Right lung (tissue), 2 donors: ENCODE measurements at regions not wholly inside any gene's neighbourhood (a gene's known extent, or its start where the extent isn't known, plus 50 kb on each side); places are given as distances from the start of the nearest gene placed in this dataset.
"Not testable (repeated sequence)": the region's sequence is repeated elsewhere in the genome, so short reads cannot be mapped to it uniquely, and the experiment has no call there.

Experiments
- DNase-seq, 2 donors: peaks; one replicate each; pipeline ENCODE4 v3.0.0-alpha.2; 2013

DNA sequence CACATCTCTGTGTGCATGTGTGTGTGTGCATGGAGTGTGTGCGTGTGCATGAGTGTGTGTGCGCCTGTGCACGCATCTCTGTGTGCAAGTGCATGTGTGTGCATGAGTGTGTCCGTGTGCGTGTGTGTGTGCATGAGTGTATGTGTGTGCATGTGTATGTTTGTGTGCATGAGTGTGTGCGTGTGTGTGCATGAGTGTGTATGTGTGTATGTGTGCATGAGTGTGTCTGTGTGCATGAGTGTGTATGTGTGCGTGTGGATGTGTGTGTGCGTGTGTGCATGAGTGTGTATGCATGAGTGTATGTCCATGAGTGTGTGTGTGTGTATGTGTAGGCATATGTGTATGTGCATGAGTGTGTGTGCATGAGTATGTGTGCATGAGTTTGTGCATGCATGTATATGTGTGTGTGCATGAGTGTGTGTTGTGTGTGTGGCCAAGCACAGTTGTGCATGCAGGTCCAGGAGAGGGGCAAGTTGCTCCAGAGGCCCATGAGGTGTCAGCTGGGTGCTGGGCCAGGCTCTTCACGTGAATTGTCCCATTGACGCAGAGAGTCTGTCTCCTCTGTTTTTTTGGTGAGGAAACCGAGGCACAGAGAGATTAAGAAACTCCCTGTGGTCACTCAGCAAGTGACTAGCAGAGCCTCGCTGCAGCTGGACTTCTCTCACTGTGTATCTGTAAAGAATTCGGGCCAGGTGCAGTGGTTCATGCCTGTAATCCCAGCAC lies 75.5 kb downstream of the ASB1 start:
- DNase-seq, result no peak

DNA sequence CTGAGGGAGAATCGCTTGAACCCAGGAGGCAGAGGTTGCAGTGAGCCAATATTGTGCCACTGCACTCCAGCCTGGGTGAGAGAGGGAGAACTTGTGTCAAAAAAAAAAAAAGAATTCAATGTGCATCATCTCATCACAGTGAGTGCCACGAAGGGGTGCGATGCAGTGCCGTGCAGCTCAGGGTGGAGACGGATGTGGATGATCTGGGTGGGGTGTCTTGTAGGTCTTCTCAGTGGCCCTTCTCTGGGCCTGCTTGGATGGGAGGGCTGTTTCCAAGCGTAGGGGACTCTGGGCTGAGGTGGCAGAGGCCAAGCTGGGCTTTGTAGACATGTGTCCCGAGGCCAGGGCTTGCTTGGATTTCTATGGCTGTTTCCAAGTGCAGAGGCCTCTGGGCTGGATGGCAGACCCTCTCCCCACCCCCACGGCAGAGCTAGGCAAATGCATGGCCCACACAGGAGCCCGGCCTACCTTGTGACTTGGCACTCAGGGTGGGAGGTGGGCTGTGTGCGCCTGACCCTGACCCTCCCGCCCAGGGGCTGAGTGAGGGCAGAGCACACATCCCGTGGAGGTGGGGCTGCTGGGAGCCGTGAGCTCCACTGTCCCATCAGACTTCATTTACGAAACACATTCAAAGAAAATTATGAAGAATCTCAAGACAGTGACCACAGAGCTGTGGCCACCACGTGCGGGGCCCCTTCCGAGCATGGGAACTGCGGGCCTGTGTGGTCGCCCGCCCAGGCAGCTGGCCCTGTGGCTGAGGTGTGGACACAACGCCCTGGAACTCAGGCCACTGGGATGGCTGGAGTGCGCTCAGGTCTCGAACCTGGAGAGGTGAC lies 76.4 kb downstream of the ASB1 start:
- DNase-seq, result no peak

DNA sequence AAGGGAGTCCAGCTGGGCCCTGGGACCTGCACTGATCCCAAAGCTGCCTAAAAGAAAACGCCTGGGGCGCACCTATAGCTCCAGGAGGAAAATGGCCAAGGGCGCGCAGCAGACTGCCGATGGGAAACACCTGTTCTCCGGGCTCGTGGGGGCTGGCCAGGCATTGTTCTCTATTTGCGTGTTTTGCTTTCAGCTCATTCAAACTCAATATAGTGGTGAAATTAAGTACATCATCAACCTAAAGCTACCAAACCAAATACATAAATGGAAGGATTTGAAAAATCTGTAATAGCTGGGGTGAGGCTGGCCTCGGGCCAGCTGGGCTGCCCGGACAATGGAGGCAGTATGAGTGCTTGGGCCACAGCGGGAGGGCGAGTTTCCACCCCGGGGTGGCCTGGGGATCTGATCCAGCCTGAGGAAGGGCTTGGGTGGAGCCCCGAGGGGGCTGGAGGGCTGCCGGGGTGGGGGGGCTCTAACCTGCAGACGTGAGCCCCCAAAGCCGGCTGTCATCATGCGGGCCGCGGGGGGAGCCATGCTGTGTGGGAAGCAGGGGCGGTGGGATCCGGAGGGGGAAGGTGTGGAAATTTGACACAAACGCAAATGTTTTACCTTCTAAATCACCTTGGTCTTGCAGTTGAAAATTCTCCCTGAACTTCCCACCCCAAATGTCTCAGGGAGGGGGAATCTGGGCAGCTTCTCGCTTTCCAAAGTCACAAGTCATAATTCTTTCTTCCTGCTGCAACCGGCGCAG lies 77.6 kb downstream of the ASB1 start:
- DNase-seq, result no peak

DNA sequence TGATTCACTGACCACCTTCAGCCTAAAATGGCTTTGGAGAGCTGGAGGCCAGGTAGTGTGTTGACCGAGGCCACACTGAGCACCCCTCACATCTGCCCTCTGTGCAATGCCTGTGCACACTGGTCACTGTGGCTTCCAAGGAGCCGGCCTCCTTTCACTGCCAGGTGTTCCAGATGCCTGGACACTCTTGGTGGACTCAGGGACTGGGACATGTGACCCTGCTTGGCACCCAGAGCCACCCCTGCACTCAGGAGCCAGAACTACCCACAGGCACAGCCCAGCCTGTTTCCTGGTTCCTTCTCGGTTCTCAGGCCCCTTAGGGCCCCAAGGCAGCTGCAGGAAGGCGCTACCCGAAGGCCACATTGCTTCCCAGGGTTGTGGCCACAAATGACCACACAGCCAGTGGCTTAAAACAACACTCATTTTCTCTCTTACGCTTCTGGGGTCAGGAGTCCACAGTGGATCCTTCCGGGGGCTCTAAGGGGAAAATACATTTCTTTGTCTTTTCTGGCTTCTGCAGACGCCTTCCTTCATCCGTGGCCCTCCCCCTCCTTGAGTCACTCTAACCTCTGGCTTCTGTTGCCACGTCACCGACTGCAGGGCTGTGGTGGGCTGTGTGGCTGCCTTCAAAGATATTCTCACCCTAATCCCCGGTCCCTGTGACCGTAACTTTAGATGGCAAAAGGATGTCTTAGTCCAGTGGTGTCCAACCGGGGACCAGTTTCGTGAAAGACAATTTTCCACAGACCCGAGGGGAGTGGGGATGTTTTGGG lies 78.6 kb downstream of the ASB1 start:
- DNase-seq, result no peak

DNA sequence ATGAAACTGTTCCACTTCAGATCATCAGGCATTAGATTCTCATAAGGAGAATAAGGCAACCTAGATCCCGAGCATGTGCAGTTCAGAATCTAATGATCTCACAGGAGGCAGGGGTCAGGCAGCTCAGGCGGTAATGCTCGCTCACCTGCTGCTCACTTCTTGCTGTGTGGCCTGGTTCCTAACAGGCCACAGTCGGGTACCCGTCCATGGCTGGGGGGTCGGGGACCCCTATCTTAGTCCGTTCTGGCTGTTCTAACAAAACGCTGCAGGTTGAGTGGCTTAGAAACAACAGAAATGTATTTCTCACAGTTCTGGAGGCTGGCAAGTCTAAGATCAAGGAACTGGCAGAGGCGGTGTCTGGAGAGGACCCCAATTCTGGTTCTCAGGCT lies 79.2 kb downstream of the ASB1 start:
- no peak for DNase-seq

DNA sequence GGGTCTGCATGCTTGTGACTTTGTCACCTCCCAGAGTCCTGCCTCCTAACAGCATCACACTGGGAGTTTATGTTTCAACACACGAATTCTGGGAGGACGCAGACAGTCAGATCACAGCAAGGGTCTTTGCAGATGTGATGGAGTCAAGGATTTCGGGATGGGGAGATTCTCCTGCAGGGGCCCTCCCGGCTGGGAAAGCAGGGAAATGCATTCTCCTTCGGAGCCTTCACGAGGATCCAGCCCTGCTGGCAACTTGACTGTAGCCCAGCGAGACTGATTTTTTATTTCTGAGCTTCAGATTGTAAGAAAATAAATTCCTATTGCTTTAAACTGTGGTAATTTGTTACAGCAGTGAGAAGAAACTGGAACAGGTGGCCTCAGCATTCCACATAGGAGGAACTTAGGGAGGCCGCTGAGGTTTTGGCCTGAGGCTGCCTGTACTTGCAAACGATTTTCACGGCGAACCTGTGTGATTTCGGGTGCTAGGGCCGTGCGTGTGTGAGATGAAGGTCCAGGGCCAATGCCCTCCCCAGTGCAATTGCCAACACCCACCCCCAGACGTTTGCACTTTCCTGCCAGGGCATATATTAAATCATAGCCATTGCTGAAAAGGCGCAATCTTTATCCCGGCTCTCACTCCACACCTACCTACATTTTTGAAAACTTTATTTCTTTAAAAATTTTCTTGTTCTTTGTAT lies 79.8 kb downstream of the ASB1 start:
- no peak for DNase-seq

DNA sequence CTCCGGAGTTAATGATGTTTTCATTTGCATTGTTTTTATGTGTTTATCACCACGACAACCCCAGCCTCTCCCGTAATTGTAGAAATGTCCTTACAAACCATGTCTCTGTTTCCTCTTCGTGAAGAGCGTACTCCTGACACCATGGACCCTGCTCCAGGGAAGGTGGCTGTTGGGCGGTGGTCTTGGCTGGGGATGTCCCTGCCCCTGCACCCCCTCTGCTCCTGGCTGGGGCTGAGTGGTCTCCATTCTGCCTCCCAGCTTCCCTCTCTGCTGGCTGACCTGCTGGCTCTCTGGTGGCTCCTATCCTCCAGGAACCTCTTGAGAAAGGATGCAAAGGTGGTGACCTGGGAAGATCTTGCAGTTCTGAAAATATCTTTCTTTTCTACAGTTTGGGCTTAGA lies 81.1 kb downstream of the ASB1 start:
- DNase-seq, result no peak

DNA sequence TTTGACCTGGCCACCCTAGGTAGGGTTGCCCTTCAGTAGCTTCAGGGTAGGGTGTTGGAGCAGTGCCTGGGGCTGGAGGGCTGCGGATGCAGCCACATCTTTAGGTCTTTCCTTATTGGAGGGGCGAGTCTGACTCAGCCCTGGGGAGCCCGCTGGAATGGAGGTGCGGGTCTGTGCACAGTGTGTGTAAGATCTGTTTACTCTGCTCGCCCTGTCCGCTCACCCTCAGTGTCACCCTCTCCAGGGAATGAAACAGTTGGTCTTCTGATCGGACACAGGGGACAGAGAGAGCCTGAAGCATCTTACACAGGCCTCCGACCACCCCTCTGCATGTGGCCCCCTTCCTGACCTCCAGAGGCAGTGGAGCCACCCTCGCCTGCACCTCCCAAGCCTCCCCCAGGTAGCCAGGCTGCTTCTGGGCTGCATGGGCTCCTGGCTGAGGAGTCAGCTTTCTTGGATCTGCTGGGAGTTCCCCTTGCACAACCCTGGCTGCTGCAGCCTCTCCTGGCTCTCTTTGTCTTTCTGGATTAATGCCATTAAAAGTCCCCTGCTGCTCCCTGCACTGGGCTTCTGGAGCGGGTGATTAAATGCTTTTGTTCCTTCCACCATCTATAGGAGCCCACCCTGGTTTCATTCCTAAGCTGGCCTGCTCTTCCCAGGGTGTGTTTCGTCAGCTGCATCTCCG lies 82.6 kb downstream of the ASB1 start:
- DNase-seq, result peak in 1 of 2 donors; percentile 26

DNA sequence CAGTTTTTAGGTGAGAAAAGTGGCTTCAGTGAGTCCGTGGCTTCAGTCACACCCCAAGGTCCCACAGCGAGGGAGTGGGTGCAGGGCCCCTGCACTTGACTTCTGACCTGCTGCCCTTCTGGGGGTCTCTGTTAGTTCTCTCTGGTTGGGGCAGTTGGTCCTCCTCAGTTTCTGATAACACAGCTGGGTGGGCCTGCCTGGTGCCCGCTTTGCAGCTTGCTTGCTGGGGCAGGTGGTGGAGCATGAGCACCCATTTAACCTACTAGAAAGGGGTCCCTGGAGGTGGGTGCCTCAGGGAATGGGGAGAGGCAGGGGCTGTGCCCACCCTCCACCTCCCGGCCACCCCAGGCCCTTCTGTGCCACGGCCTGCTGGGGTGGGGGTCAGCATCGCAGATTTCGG lies 83.2 kb downstream of the ASB1 start:
- no peak for DNase-seq

DNA sequence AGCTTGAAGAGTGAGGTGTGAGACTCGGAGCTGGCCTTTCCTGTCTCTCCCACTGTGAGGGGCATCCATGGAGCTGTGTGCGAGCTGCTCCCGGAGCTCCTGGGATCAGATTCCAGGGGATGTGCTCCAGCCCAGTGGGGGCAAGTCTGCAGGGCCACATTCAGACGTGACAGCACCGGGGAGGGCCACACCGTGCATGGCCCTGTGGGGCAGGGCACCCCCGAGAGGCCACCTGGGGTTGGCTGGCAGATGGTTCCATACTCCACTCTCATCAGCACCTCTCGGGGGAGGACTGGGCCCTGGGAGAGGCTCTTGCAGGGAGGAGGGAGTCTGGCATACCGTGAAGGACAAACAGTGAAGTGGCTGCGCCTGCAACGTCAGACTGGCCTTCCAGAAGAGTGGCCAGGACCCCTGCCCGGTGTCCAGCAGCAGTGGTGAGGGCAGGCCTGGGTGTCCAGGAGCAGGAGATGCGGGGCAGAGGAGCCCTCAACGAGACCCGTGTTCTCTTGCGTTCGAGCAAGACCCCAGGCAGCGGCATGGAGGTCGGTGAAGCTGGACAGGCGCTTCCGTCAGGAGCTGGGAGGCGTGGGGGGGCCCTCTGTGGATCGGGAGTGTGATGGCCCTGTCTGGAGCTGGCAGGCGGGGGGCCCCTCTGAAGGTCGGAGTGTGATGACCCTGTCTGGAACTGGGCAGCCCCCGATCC lies 84.3 kb downstream of the ASB1 start:
- DNase-seq, result no peak

DNA sequence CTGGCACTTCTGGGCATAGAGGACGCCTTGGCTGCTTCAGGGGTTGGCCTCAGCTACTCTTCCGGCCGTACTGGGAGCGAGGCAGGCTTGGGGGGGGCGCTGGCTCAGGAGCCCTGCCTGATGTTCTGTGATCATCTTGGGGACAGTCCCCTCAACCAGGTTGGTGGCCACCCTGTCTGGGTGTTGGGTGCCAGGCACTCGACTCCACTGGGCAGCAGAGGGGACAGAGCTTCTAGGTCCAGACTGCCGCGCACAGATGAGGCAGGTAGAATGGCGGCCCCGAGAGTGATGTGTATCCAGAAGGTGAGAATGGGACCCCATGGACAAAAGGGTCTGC lies 84.9 kb downstream of the ASB1 start:
- no peak for DNase-seq

DNA sequence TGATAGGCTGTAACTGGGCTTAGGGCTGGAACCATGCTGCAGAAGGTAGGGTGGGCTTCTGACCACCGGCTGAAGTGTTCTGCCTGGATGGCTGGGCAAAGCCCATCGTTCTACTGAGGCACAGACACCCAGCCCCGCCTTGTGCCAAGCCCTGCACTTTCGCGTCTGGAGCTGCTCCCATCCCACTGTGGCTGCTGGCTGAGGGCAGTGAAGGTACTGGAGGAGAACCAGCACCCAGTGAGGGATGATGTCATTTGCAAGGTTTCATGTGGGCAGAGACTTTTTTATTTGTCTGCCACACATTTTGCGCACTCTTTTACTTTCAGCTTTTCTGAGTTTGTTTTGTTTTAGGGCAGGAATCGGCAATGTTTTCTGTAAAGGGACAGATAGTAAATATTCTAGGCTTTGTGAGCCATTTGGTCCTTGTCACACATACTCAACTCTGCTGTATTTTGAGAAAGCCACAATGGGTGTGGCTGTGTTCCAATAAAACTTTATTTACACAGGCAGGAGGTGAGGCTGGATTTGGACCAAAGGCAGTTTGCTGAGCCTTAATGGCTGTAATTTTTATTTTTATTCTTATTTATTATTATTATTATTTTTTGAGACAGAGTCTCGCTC lies 85.6 kb downstream of the ASB1 start:
- DNase-seq, result no peak

DNA sequence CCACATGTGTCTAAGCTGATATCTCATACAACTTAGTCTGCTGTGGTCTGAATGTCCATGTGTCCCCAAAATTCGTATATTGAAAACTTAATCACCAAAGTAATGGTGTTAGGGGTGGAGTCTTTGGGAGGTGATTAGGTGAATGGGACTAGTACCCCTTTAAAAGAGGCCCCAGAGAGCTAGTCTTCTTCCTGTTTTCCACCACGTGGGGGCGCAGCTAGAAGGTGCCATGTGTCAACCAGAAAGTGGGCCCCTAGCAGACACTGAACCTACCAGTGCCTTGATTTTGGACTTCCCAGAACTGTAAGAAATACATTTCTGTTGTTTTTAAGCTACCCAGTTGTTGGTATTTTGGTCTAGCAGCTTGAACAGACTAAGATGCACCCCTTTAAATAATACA lies 86.6 kb downstream of the ASB1 start:
- DNase-seq, result no peak

DNA sequence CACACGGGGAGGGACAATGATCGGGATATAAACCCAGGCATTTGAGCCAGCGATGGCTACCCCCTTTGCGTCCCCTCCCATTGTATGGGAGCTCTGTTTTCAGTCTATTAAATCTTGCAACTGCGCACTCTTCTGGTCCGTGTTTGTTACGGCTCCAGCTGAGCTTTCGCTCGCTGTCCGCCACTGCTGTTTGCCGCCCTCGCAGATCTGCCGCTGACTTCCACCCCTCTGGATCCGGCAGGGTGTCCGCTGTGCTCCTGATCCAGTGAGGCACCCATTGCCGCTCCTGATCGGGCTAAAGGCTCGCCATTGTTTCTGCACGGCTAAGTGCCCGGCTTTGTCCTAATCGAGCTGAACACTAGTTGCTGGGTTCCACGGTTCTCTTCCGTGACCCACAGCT lies 87.3 kb downstream of the ASB1 start:
- not testable (repeated sequence) for DNase-seq

DNA sequence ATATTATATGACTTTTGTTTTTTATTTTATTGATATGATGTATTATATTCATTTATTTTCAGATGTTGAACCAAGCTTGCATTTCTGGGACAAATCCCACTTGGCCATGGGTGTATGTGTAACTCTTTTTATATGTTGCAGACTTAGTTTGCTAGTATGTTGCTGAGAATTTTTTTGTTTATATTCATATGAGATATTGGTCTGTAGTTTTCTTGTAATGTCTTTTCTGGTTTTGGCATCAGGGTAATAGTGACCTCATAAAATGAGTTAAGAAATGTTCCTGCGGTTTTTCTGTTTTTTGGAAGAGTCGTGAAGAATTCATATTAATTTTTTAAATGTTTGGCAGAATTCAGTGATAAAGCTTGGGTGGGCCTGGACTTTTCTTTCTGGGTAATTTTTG lies 88.7 kb downstream of the ASB1 start:
- DNase-seq, result no peak

DNA sequence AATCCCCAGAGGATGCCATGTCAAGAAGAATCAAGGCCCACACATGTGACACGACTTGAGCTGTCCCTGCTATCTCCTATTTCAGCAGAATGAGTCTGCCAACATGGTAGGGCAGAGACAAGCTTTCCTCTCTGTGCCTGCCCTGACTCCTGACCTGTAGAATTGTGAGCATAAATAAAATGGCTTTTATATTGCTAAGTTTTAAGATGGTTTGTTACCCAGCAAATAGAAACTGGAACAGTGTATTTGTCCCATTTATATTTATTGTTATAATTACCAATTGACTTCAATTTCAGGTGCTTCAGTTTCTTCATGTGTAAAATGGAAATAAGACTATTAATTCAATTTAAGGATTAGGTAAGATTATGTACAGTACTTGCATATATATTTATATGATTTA lies 90.5 kb downstream of the ASB1 start:
- DNase-seq, result no peak

DNA sequence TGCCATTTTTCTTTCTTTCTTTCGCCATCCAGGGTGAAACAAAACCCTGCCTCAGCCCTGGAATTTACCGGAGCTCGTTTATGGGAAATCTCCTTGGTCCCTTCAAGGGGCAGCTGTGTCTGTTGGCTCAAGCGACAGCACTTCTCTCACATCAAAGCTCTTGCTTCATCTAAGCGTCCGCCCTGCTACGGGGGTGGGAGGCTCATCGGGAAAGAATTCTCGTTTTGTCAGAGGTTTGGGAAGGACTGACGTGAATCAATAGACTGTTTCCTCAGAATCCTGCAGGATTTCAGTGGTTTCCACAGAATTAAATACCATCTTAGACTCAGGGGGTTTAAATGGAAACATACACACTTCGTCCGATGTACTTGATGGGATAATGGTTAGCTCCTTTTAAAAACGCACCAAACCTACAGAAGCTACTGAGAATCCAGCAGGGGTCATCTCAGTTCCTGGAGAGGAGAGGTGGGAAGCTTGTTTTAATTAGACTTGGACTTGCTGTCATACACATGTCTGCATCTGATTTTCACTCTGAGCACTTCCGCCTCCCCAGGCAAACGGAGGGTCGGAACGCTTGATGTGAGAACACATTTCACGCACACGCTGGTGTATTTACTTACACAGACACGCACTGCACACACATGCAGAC lies 91.6 kb downstream of the ASB1 start:
- DNase-seq, result no peak

DNA sequence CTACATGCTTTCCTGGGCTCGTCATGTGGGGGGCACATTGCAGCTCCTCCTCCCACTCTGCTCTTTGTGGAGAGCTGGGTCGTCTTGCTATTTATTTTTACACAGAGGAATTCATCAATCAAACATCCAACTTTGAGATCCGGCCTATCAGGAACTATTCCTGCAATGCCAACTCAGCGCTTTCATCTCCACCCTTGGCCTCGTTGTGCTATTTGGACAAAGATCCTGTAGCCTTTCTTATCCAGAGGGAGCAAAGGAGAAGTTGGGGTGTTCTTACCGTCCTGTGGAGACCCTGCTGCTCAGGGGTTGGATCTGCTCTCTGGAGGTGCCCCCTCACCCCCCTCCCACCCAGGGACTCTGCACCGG lies 92.1 kb downstream of the ASB1 start:
- no peak for DNase-seq

DNA sequence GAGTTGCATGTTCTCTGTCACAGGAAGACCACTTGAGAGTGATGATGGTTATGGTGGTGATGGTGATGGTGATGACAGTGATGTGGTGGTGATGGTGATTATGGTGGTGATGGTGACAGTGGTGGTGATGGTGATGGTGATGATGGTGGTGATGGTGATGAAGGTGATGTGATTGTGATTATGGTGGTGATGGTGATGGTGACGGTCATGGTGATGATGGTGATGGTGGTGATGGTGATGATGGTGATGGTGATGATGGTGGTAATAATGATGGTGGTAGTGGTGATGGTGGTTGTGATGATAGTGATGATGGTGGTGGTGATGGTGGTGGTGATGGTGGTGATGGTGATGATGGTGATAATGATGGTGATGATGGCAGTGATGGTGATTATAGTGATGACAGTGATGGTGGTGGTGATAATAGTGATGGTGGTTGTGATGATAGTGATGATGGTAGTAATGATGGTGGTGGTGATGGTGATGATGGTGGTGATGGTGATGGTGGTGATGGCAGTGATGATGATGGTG lies 93.7 kb downstream of the ASB1 start:
- DNase-seq, result no peak
